Femur (tissue), 1 donor: ENCODE measurements at regions not wholly inside any gene's neighbourhood (a gene's known extent, or its start where the extent isn't known, plus 50 kb on each side); places are given as distances from the start of the nearest gene placed in this dataset.
"Not testable (repeated sequence)": the region's sequence is repeated elsewhere in the genome, so short reads cannot be mapped to it uniquely, and the experiment has no call there.

ENCODE experiments used
- DNase-seq: peaks from one replicate; pipeline ENCODE4 v3.0.0-alpha.2; 2017

DNA sequence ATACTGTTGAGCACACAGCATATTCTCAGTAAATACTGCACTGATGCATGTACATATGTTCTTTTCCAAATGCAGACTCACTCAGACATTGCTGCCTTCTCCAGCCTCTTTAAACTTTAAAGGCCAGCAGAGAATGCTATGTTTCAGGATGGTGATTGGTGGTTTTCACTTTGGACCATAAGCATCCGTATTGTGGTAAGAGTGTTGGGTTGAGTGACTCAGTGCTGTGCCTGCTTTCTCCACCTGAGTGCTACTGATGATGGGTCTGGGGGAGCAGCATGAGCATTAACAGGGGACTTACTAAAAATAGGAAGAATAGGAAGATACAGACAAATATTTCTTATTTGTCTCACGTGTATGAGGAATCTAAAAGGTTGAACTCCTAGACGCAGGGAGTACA lies 56.3 kb upstream of the ZNF92 start:
- DNase-seq: no peak

DNA sequence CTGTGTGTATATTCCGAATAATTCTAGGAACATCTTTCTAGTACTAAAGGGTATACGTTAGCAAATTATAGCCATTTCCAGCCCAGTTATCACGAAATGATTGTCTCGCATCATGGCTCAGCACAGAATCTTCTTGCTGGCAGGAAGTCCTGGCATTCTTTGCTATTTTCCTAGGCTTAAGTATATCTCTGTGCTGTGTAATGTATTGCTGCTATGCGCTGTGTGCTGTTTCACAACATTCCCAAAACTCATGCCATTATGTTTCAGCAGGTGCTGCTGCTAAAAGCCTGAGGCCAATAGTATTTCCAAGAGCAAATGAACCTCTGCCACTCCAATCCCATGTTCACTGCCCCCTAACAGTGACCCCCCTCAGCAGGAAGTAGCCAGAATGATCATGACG lies 62.9 kb upstream of the ZNF92 start:
- DNase-seq: no peak

- DNase-seq: no peak
Observed at GRCh38 chr7:65308300-65308678, 65.4 kb upstream of the ZNF92 start.

- DNase-seq: peak; percentile 74
Observed at GRCh38 chr7:65307651-65308299, 65.9 kb upstream of the ZNF92 start.

DNA sequence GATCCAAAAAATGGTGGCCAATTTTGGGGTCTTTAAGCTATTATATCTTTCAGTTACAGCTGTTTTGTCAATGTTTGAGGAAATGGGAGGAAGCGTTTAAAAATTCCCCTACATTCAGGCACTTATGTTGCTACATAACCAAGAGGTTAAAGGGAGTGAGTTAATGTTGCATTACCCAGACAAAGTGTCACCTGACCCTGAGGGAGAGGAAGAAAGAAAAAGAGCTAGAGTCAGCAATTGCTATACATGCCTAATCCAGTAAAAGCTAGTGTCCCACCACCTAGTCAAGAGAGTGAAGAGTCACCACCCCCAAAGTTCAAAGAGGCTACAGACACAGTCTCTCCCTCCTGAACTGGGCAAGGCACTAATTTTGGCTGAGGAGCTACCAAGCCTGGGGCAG lies 69.5 kb upstream of the ZNF92 start:
- DNase-seq: no peak

- no peak for DNase-seq
Observed at GRCh38 chr7:65302883-65303282, 70.8 kb upstream of the ZNF92 start.

GRCh38 chr7:65301007-65301406 lies 72.6 kb upstream of the ZNF92 start:
- DNase-seq: no peak

DNA sequence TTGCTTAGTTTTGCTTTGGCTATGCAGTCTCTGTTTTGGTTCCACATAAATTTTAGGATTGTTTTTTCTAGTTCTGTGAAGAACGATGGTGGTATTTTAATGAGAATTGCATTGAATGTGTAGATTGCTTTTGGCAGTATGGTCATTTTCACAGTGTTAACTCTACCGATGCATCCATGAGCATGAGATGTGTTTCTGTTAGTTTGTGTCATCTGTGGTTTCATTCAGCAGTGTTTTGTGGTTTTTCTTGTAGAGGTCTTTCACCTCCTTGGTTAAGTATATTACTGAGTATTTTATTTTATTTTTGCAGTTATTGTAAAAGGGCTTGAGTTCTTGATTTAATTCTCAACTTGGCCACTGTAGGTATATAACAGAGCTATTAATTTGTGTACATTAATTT lies 78.2 kb upstream of the ZNF92 start:
- no peak for DNase-seq

DNA sequence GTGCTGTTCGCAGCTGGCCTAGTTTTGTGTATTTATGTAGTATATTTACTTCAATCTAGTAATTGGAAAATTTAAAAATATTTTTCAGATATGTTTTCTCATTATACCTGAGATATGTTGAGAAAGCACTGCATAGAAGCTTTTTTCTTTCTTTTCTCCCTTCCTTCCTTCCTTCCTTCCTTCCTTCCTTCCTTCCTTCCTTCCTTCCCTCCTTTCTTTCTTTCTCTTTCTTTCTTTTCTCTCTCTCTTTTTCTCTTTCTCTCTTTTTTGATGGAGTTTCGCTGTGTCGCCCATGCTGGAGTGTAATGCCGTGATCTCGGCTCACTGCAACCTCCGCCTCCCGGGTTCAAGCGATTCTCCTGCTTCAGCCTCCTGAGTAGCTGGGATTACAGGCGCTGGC lies 83.3 kb upstream of the ZNF92 start:
- not testable (repeated sequence) for DNase-seq

GRCh38 chr7:65287023-65287422 lies 86.6 kb upstream of the ZNF92 start:
- peak; percentile 29 for DNase-seq

GRCh38 chr7:65285906-65286864 lies 87.5 kb upstream of the ZNF92 start:
- DNase-seq: no peak

- not testable (repeated sequence) for DNase-seq
Observed at GRCh38 chr7:65285241-65285640, 88.4 kb upstream of the ZNF92 start.

GRCh38 chr7:65279795-65280194 lies 93.9 kb upstream of the ZNF92 start:
- DNase-seq: no peak

DNA sequence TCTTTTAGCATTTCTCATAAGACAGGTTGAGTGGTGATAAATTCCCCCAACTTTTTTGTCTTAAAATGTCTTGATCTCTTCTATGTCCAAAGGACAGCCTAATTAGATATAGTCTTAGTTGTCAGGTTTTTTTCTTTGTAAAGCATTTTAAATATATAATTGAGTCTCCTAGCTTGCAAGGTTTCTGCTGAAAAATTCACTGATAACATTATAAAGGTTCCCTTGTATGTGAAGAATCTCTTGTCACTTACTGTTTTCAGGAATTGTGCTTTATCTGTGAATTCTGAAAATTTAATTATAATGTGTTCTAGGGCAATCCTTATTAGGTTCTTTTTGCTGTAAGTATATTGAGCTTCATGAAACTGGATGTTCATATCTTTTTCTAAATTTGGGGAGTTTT lies 96.8 kb upstream of the ZNF92 start:
- DNase-seq: no peak

DNA sequence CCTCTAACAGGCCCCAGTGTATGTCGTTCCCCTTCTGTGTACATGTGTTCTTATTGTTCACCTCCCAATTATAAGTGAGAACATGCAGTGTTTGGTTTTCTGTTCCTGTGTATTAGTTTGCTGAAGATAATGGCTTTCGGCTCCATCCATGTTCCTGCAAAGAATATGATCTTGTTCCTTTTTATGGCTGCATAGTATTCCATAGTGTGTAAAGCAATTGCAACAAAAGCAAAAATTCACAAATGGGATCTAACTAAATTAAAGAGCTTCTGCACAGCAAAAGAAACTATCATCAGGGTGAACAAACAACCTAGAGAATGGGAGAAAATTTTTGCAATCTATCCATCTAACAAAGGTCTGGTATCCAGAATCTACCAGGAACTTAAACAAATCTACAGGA lies 102.2 kb upstream of the ZNF92 start:
- not testable (repeated sequence) for DNase-seq

- DNase-seq: peak; percentile 87
Observed at GRCh38 chr7:65269150-65269856, 104.4 kb upstream of the ZNF92 start.

GRCh38 chr7:65268782-65269149 lies 104.9 kb upstream of the ZNF92 start:
- no peak for DNase-seq

- DNase-seq: no peak
Observed at GRCh38 chr7:65265933-65266519, 107.6 kb upstream of the ZNF92 start.

DNA sequence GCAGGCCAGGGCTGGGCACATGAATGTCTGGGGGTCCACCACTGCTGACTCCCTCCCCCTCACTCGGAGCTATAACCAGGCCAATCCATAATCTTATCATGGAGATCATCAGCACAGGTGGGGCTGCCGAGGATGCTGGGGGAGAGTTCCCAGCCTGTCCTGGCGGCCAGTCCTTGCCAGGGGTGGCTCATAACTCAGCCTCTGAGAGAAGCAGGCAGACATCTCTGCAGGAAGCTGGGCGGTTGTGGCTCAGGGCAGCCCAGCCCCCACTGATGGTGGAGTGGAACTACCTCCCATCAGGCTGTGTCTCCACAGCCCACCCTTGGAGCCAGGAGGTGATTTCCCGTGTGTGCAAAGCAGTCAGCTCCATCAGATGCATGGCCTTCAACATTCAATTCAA lies 109.4 kb upstream of the ZNF92 start:
- DNase-seq: no peak

DNA sequence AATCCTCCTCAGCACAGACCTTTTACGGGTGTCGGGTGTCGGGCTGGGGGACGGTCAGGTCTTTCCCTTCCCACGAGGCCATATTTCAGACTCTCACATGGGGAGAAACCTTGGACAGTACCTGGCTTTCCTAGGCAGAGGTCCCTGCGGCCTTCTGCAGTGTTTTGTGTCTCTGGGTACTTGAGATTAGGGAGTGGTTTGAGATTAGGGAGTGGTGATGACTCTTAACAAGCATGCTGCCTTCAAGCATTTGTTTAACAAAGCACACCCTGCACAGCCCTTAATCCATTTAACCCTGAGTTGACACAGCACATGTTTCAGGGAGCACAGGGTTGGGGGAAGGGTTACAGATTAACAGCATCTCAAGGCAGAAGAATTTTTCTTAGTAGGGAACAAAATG lies 113.0 kb upstream of the ZNF92 start:
- DNase-seq: not testable (repeated sequence)

GRCh38 chr7:65259864-65260525 lies 113.7 kb upstream of the ZNF92 start:
- not testable (repeated sequence) for DNase-seq

- DNase-seq: no peak
Observed at GRCh38 chr7:65254061-65254460, 119.6 kb upstream of the ZNF92 start.
